Esophagus squamous epithelium (tissue), 4 donors: ENCODE measurements at regions not wholly inside any gene's neighbourhood (a gene's known extent, or its start where the extent isn't known, plus 50 kb on each side); places are given as distances from the start of the nearest gene placed in this dataset.
"Not testable (repeated sequence)": the region's sequence is repeated elsewhere in the genome, so short reads cannot be mapped to it uniquely, and the experiment has no call there.

Source experiments
- CTCF ChIP-seq, 6 experiments: fragments of 450-650 bp in 4 of 6; fragments of 200-600 bp in 2 of 6; sonication (generic) in 2 of 6; IDR thresholded peaks; one replicate each; pipeline ENCODE4 v1.5.1; 2016 to 2019; ENCODE audit warnings: antibody characterized with exemption in 6 of 6, mild to moderate bottlenecking in 4 of 6, moderate library complexity in 4 of 6
- POLR2A ChIP-seq, 4 donors: fragments of 450-650 bp; IDR thresholded peaks; one replicate each; pipeline ENCODE4 v1.6.1; 2017; ENCODE audit warnings: antibody characterized with exemption in 4 of 4, mild to moderate bottlenecking in 4 of 4, moderate library complexity in 3 of 4

GRCh38 chr11:106531648-106532047 is 454.2 kb downstream of the AASDHPPT start:
- not testable (repeated sequence) for TF ChIP-seq CTCF, POLR2A (IDR thresholded peaks at IDR 0.05)
